Neural progenitor cell (in vitro differentiated cells): ENCODE measurements at regions not wholly inside any gene's neighbourhood (a gene's known extent, or its start where the extent isn't known, plus 50 kb on each side); places are given as distances from the start of the nearest gene placed in this dataset.

Experiments used
- DNase-seq: peaks from one replicate; pipeline ENCODE4 v3.0.0-alpha.2; 2016; ENCODE audit warnings: low spot score
- H2AFZ ChIP-seq: fragments of 200-600 bp; sonication (generic); replicated peaks from 2 replicates; pipeline ENCODE4 v1.6.1; 2016; ENCODE audit warnings: antibody characterized with exemption
- H3F3A ChIP-seq: fragments of 200-600 bp; sonication (generic); 2 replicates; pipeline ENCODE4 v1.6.1; 2016; ENCODE audit warnings: antibody characterized with exemption, low read depth
- H3K27ac ChIP-seq: fragments of 200-600 bp; sonication (generic); 2 replicates; pipeline ENCODE4 v1.5.1; 2016; ENCODE audit warnings: mild to moderate bottlenecking
- H3K27me3 ChIP-seq: fragments of 200-600 bp; sonication (generic); 2 replicates; pipeline ENCODE4 v1.6.1; 2016; ENCODE audit warnings: mild to moderate bottlenecking, moderate library complexity
- H3K36me3 ChIP-seq: fragments of 200-600 bp; sonication (generic); 2 replicates; pipeline ENCODE4 v1.5.1; 2016
- H3K4me1 ChIP-seq: fragments of 200-600 bp; sonication (generic); 2 replicates; pipeline ENCODE4 v1.6.1; 2016; ENCODE audit warnings: mixed run types
- H3K4me2 ChIP-seq: fragments of 200-600 bp; sonication (generic); 2 replicates; pipeline ENCODE4 v1.6.1; 2016
- H3K4me3 ChIP-seq: fragments of 200-600 bp; sonication (generic); 2 replicates; pipeline ENCODE4 v1.5.1; 2016
- H3K79me2 ChIP-seq: fragments of 200-600 bp; sonication (generic); 2 replicates; pipeline ENCODE4 v1.6.1; 2016; ENCODE audit warnings: low read depth
- H3K9ac ChIP-seq: fragments of 200-600 bp; sonication (generic); 2 replicates; pipeline ENCODE4 v1.6.1; 2016
- H3K9me3 ChIP-seq: fragments of 200-600 bp; sonication (generic); 2 replicates; pipeline ENCODE4 v1.5.1; 2016; ENCODE audit warnings: low read depth
- H4K20me1 ChIP-seq: fragments of 200-600 bp; sonication (generic); 2 replicates; pipeline ENCODE4 v1.6.1; 2016; ENCODE audit warnings: low read depth
- H3K27ac Mint-ChIP-seq: 3 replicates; pipeline ENCODE4 v1.8.0; 2021; ENCODE audit warnings: mixed read lengths
- H3K27me3 Mint-ChIP-seq: 2 replicates; pipeline ENCODE4 v1.8.0; 2022; ENCODE audit warnings: low read depth, mild to moderate bottlenecking, inconsistent platforms, moderate library complexity, mixed read lengths; ENCODE audit not compliant: insufficient read depth
- H3K36me3 Mint-ChIP-seq: 3 replicates; pipeline ENCODE4 v1.8.0; 2021; ENCODE audit warnings: mixed read lengths
- H3K4me1 Mint-ChIP-seq: 3 replicates; pipeline ENCODE4 v1.8.0; 2021; ENCODE audit warnings: mixed read lengths
- H3K4me3 Mint-ChIP-seq: 3 replicates; pipeline ENCODE4 v1.8.0; 2021; ENCODE audit warnings: mild to moderate bottlenecking, moderate library complexity, mixed read lengths
- H3K9me3 Mint-ChIP-seq: 3 replicates; pipeline ENCODE4 v1.8.0; 2020; ENCODE audit warnings: mixed read lengths
- CTCF ChIP-seq: fragments of 200-600 bp; sonication (generic); IDR thresholded peaks from 2 replicates; pipeline ENCODE4 v1.5.1; 2017; ENCODE audit warnings: antibody characterized with exemption, mild to moderate bottlenecking
- EZH2 ChIP-seq: fragments of 200-600 bp; sonication (generic); IDR thresholded peaks from 2 replicates; pipeline ENCODE4 v1.6.1; 2017; ENCODE audit warnings: antibody characterized with exemption, mild to moderate bottlenecking, moderate library complexity
- EZH2phosphoT487 ChIP-seq: fragments of 200-600 bp; sonication (generic); IDR thresholded peaks from 2 replicates; pipeline ENCODE4 v1.6.1; 2017; ENCODE audit warnings: antibody characterized with exemption

GRCh38 chr3:178090899-178091298 lies 445.3 kb upstream of the KCNMB2 start:
- H3K4me1 Mint-ChIP-seq: peaks cover 27% of the 10 kb centered on the region
- no peak overlapping the region for H3K4me3 Mint-ChIP-seq
- peaks cover 3% of the 10 kb centered on the region for H3K27me3 Mint-ChIP-seq
- Histone ChIP-seq H3F3A (no peaks in the 10 kb centered on the region), H3K27me3 (no peaks in the 10 kb centered on the region), H3K36me3 (no peaks in the 10 kb centered on the region), H3K4me2 (no peak overlapping the region), H3K9ac (no peak overlapping the region), H3K79me2 (no peaks in the 10 kb centered on the region), H3K4me1 (peaks cover 6% of the 10 kb centered on the region), H3K9me3 (no peaks in the 10 kb centered on the region), H3K27ac (no peak overlapping the region), H4K20me1 (no peaks in the 10 kb centered on the region), H2AFZ (peak overlapping the region; percentile 46), H3K4me3 (no peak overlapping the region)
- H3K36me3 Mint-ChIP-seq: peaks cover 2% of the 10 kb centered on the region
- DNase-seq: no peak
- no peak overlapping the region for H3K27ac Mint-ChIP-seq
- H3K9me3 Mint-ChIP-seq: peaks cover 36% of the 10 kb centered on the region
- TF ChIP-seq CTCF (no peak), EZH2phosphoT487 (no peak), EZH2 (no peak)

GRCh38 chr3:178095522-178095921 lies 440.7 kb upstream of the KCNMB2 start:
- peaks cover 7% of the 10 kb centered on the region for H3K36me3 Mint-ChIP-seq

GRCh38 chr3:178096955-178097354 lies 439.3 kb upstream of the KCNMB2 start:
- Histone ChIP-seq H3K9me3 (no peaks in the 10 kb centered on the region), H3K4me2 (no peak overlapping the region), H4K20me1 (no peaks in the 10 kb centered on the region), H3K36me3 (no peaks in the 10 kb centered on the region), H2AFZ (no peak overlapping the region), H3K4me1 (peaks cover 15% of the 10 kb centered on the region), H3K4me3 (no peak overlapping the region), H3K79me2 (no peaks in the 10 kb centered on the region), H3F3A (no peaks in the 10 kb centered on the region), H3K27me3 (no peaks in the 10 kb centered on the region), H3K9ac (no peak overlapping the region), H3K27ac (no peak overlapping the region)
- no peak overlapping the region for H3K4me3 Mint-ChIP-seq
- H3K27ac Mint-ChIP-seq: no peak overlapping the region
- TF ChIP-seq CTCF: no peak
- TF ChIP-seq EZH2phosphoT487: no peak
- no peak for TF ChIP-seq EZH2
- DNase-seq: no peak
- H3K36me3 Mint-ChIP-seq: peaks cover 5% of the 10 kb centered on the region
- H3K9me3 Mint-ChIP-seq: peaks cover 33% of the 10 kb centered on the region
- peaks cover 28% of the 10 kb centered on the region for H3K4me1 Mint-ChIP-seq
- H3K27me3 Mint-ChIP-seq: peaks cover 3% of the 10 kb centered on the region

More at GRCh38 chr3:178095522-178095921, 440.7 kb upstream of the KCNMB2 start:
- no peak for DNase-seq
- Histone ChIP-seq H3K9me3 (no peaks in the 10 kb centered on the region), H3K36me3 (no peaks in the 10 kb centered on the region), H3K4me2 (no peak overlapping the region), H3F3A (no peaks in the 10 kb centered on the region), H3K79me2 (no peaks in the 10 kb centered on the region), H3K4me3 (no peak overlapping the region), H3K27ac (no peak overlapping the region), H3K9ac (no peak overlapping the region), H3K27me3 (no peaks in the 10 kb centered on the region), H2AFZ (no peak overlapping the region), H3K4me1 (peaks cover 1% of the 10 kb centered on the region), H4K20me1 (no peaks in the 10 kb centered on the region)
- no peak overlapping the region for H3K4me3 Mint-ChIP-seq
- no peak for TF ChIP-seq EZH2
- no peak for TF ChIP-seq CTCF
- no peak for TF ChIP-seq EZH2phosphoT487
- H3K27ac Mint-ChIP-seq: no peak overlapping the region
- H3K27me3 Mint-ChIP-seq: peaks cover 3% of the 10 kb centered on the region
- H3K4me1 Mint-ChIP-seq: peaks cover 14% of the 10 kb centered on the region
- H3K9me3 Mint-ChIP-seq: peaks cover 39% of the 10 kb centered on the region

- no peak overlapping the region for H3K4me3 ChIP-seq
- no peaks in the 10 kb centered on the region for H3F3A ChIP-seq
- no peak overlapping the region for H3K9ac ChIP-seq
- Mint-ChIP-seq H3K27ac (peak overlapping the region; percentile 8), H3K4me3 (no peak overlapping the region), H3K36me3 (peaks cover 5% of the 10 kb centered on the region), H3K27me3 (peaks cover 3% of the 10 kb centered on the region), H3K9me3 (peaks cover 27% of the 10 kb centered on the region), H3K4me1 (peaks cover 34% of the 10 kb centered on the region)
- no peaks in the 10 kb centered on the region for H3K36me3 ChIP-seq
- no peak for DNase-seq
- no peaks in the 10 kb centered on the region for H3K27me3 ChIP-seq
- H3K27ac ChIP-seq: no peak overlapping the region
- no peaks in the 10 kb centered on the region for H3K79me2 ChIP-seq
- TF ChIP-seq CTCF (no peak), EZH2 (no peak), EZH2phosphoT487 (no peak)
- H4K20me1 ChIP-seq: no peaks in the 10 kb centered on the region
- peaks cover 22% of the 10 kb centered on the region for H3K4me1 ChIP-seq
- no peak overlapping the region for H3K4me2 ChIP-seq
- no peaks in the 10 kb centered on the region for H3K9me3 ChIP-seq
- no peak overlapping the region for H2AFZ ChIP-seq
Observed at GRCh38 chr3:178097576-178097975, 438.7 kb upstream of the KCNMB2 start.
